Upper lobe of right lung (tissue), 1 donor: ENCODE measurements at regions not wholly inside any gene's neighbourhood (a gene's known extent, or its start where the extent isn't known, plus 50 kb on each side); places are given as distances from the start of the nearest gene placed in this dataset.

Experiments used
- ATAC-seq: fragments of 200-7000 bp; cut with Tn5 transposase; one replicate; pipeline ENCODE4 v1.9.1; 2020; ENCODE audit warnings: mild to moderate bottlenecking, moderate library complexity
- DNase-seq: peaks from one replicate; pipeline ENCODE4 v3.0.0-alpha.2; 2020
- H3K27ac ChIP-seq: fragments of 200-600 bp; one replicate; pipeline ENCODE4 v1.8.0; 2022
- H3K27me3 ChIP-seq: fragments of 200-600 bp; one replicate; pipeline ENCODE4 v1.8.0; 2022; ENCODE audit warnings: mild to moderate bottlenecking
- H3K36me3 ChIP-seq: fragments of 200-600 bp; one replicate; pipeline ENCODE4 v1.8.0; 2022
- H3K4me1 ChIP-seq: fragments of 200-600 bp; one replicate; pipeline ENCODE4 v1.8.0; 2022
- H3K4me3 ChIP-seq: fragments of 200-600 bp; one replicate; pipeline ENCODE4 v1.8.0; 2022; ENCODE audit warnings: mild to moderate bottlenecking
- H3K9me3 ChIP-seq: fragments of 200-600 bp; one replicate; pipeline ENCODE4 v1.8.0; 2022
- intact Hi-C: fragments of 100-400 bp; cut with DNase I; formaldehyde crosslinking; loops from one replicate; pipeline ENCODE4 v1.11.0; 2022
- TF ChIP-seq, protein P1 (sequence below): fragments of 200-600 bp; IDR thresholded peaks from one replicate; pipeline ENCODE4 v1.8.0; 2022; ENCODE audit warnings: antibody characterized with exemption
- donor health status: DM: no; HTN: yes; CAD: no; lungs with severe emphysema.

DNA sequence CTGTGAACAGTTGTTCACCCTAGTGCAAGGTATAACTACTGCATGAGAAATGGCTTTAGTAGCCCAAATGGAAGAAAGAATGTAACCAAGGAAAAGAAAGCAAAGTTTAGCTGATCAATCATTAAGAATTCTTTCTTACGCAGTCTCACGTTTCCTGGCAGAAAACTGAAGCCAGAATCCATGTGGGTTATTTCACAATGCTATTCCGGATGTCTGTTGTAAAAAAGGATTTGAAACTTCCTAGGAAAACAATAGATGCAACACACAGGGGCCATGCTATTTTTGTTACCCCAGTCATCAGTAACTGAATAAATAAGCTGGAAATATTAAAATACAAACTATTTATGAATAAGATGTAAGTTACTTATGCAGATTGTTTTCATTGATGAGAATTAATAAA is 802.5 kb downstream of the CDH8 start:
- Histone ChIP-seq H3K4me1 (no peaks in the 10 kb centered on the region), H3K27me3 (no peaks in the 10 kb centered on the region), H3K9me3 (no peaks in the 10 kb centered on the region), H3K36me3 (no peaks in the 10 kb centered on the region), H3K4me3 (no peak overlapping the region), H3K27ac (no peak overlapping the region)
- DNase-seq (no peak), ATAC-seq (no peak)
- TF ChIP-seq, protein P1, sequence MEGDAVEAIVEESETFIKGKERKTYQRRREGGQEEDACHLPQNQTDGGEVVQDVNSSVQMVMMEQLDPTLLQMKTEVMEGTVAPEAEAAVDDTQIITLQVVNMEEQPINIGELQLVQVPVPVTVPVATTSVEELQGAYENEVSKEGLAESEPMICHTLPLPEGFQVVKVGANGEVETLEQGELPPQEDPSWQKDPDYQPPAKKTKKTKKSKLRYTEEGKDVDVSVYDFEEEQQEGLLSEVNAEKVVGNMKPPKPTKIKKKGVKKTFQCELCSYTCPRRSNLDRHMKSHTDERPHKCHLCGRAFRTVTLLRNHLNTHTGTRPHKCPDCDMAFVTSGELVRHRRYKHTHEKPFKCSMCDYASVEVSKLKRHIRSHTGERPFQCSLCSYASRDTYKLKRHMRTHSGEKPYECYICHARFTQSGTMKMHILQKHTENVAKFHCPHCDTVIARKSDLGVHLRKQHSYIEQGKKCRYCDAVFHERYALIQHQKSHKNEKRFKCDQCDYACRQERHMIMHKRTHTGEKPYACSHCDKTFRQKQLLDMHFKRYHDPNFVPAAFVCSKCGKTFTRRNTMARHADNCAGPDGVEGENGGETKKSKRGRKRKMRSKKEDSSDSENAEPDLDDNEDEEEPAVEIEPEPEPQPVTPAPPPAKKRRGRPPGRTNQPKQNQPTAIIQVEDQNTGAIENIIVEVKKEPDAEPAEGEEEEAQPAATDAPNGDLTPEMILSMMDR = no peak
- intact Hi-C loops = no loop called here

DNA sequence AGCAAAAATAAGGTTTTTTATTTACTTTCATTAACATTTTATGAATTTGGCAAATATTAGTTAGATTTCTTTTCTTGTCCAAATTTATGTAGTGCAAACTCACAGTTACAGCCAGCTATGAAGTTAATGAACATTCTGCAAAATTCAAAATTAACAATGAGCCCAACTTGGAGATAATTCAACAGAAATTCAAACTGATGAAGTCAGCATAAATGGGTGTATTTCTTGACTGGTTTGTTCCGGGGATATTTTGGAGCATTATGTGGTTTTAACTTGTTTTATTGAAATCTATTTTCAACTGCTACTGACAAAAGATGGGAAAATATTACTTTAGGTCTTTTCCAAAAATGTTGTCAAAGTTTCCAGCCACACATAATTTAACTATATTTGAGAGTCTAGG is 807.9 kb downstream of the CDH8 start:
- ATAC-seq (no peak), DNase-seq (no peak)
- TF ChIP-seq, protein P1 = no peak
- Histone ChIP-seq H3K9me3 (no peaks in the 10 kb centered on the region), H3K36me3 (no peaks in the 10 kb centered on the region), H3K27ac (no peak overlapping the region), H3K4me3 (no peak overlapping the region), H3K27me3 (no peaks in the 10 kb centered on the region), H3K4me1 (no peaks in the 10 kb centered on the region)
- intact Hi-C loops = no loop called here

- intact Hi-C loops = no loop called here
- TF ChIP-seq, protein P1 = no peak
- ATAC-seq = no peak
- DNase-seq = no peak
- Histone ChIP-seq H3K4me3 (no peak overlapping the region), H3K9me3 (no peaks in the 10 kb centered on the region), H3K27me3 (no peaks in the 10 kb centered on the region), H3K36me3 (no peaks in the 10 kb centered on the region), H3K27ac (no peak overlapping the region), H3K4me1 (no peaks in the 10 kb centered on the region)
Measured at GRCh38 chr16:61215605-61216004, 820.6 kb downstream of the CDH8 start.

GRCh38 chr16:61214780-61215179 is 821.5 kb downstream of the CDH8 start:
- no peaks in the 10 kb centered on the region for H3K4me1 ChIP-seq
- intact Hi-C loops = no loop called here
- no peaks in the 10 kb centered on the region for H3K27me3 ChIP-seq
- no peaks in the 10 kb centered on the region for H3K9me3 ChIP-seq
- TF ChIP-seq, protein P1 = no peak
- no peak overlapping the region for H3K4me3 ChIP-seq
- DNase-seq (no peak), ATAC-seq (no peak)
- no peaks in the 10 kb centered on the region for H3K36me3 ChIP-seq
- H3K27ac ChIP-seq = no peak overlapping the region

GRCh38 chr16:61210076-61210475 is 826.2 kb downstream of the CDH8 start:
- H3K27ac ChIP-seq = no peak overlapping the region
- no peaks in the 10 kb centered on the region for H3K9me3 ChIP-seq
- H3K27me3 ChIP-seq = no peaks in the 10 kb centered on the region
- intact Hi-C loops = no loop called here
- no peaks in the 10 kb centered on the region for H3K4me1 ChIP-seq
- H3K36me3 ChIP-seq = no peaks in the 10 kb centered on the region
- no peak for DNase-seq
- no peak overlapping the region for H3K4me3 ChIP-seq
- ATAC-seq = no peak
- TF ChIP-seq, protein P1 = no peak

- DNase-seq (no peak), ATAC-seq (no peak)
- TF ChIP-seq, protein P1 = no peak
- Histone ChIP-seq H3K27me3 (no peaks in the 10 kb centered on the region), H3K9me3 (no peaks in the 10 kb centered on the region), H3K36me3 (no peaks in the 10 kb centered on the region), H3K27ac (no peak overlapping the region), H3K4me1 (no peaks in the 10 kb centered on the region), H3K4me3 (no peak overlapping the region)
- intact Hi-C loops = no loop called here
Measured at GRCh38 chr16:61195006-61195405, 841.2 kb downstream of the CDH8 start.
